CD4-positive, alpha-beta T cell (primary cell): ENCODE measurements at regions not wholly inside any gene's neighbourhood (a gene's known extent, or its start where the extent isn't known, plus 50 kb on each side); places are given as distances from the start of the nearest gene placed in this dataset.
"Not testable (repeated sequence)": the region's sequence is repeated elsewhere in the genome, so short reads cannot be mapped to it uniquely, and the experiment has no call there.

Experiments
- ATAC-seq: fragments of 200-7000 bp; cut with Tn5 transposase; one replicate; pipeline ENCODE4 v1.10.0; 2022; ENCODE audit warnings: mild to moderate bottlenecking; ENCODE audit not compliant: poor library complexity
- CTCF ChIA-PET: fragments of 350-600 bp; sonication (Branson Sonifier 250); formaldehyde crosslinking; loops from one replicate; lab custom pipeline; 2021; ENCODE audit warnings: antibody characterized with exemption, inconsistent platforms; lab: Charles Lee
- POLR2A ChIA-PET: fragments of 350-600 bp; sonication (Branson Sonifier 250); formaldehyde crosslinking; loops from one replicate; lab custom pipeline; 2021; ENCODE audit warnings: antibody characterized with exemption, inconsistent platforms; lab: Charles Lee
- DNase-seq, 14 experiments: peaks; one replicate each; pipeline ENCODE4 v3.0.0-alpha.2; 2013 to 2020; ENCODE audit warnings: mixed read lengths in 2 of 14
- H3K27ac ChIP-seq, 2 donors: one replicate each; pipeline versions ENCODE4 v1.5.1 to v1.7.0; 2013; ENCODE audit warnings: low read length in 2 of 2, low read depth in 1 of 2, mild to moderate bottlenecking in 1 of 2
- H3K27me3 ChIP-seq, 2 experiments: 1 replicate in 1 of 2; 2 replicates in 1 of 2; pipeline versions ENCODE4 v1.6.1 to v1.7.0; 2013; ENCODE audit warnings: low read length in 2 of 2, control low read depth in 1 of 2, mild to moderate bottlenecking in 1 of 2, moderate library complexity in 1 of 2; ENCODE audit not compliant: insufficient read depth in 2 of 2, control insufficient read depth in 1 of 2
- H3K36me3 ChIP-seq: one replicate; pipeline ENCODE4 v1.6.1; 2013; ENCODE audit warnings: low read length, control low read depth; ENCODE audit not compliant: insufficient read depth
- H3K4me1 ChIP-seq: one replicate; pipeline ENCODE4 v1.6.1; 2013; ENCODE audit warnings: low read length, control low read depth; ENCODE audit not compliant: insufficient read depth
- H3K4me3 ChIP-seq: one replicate; pipeline ENCODE4 v1.5.1; 2013; ENCODE audit warnings: mild to moderate bottlenecking, low read length, moderate library complexity
- H3K9me3 ChIP-seq, 2 experiments: 1 replicate in 1 of 2; 2 replicates in 1 of 2; pipeline versions ENCODE4 v1.6.1 to v1.7.0; 2013; ENCODE audit warnings: low read length in 2 of 2, mild to moderate bottlenecking in 2 of 2, control low read depth in 1 of 2, moderate library complexity in 1 of 2; ENCODE audit not compliant: control insufficient read depth in 1 of 2, insufficient read depth in 1 of 2
- H3K27ac Mint-ChIP-seq: one replicate; pipeline ENCODE4 v1.8.0; 2020; ENCODE audit warnings: mixed read lengths
- H3K27me3 Mint-ChIP-seq: one replicate; pipeline ENCODE4 v1.8.0; 2021; ENCODE audit warnings: mixed read lengths
- H3K36me3 Mint-ChIP-seq: one replicate; pipeline ENCODE4 v1.8.0; 2021; ENCODE audit warnings: low read depth, mixed read lengths
- H3K4me1 Mint-ChIP-seq: one replicate; pipeline ENCODE4 v1.8.0; 2021; ENCODE audit warnings: low read depth, mixed read lengths
- H3K4me3 Mint-ChIP-seq: one replicate; pipeline ENCODE4 v1.8.0; 2020; ENCODE audit warnings: mild to moderate bottlenecking, mixed read lengths
- H3K9me3 Mint-ChIP-seq: one replicate; pipeline ENCODE4 v1.8.0; 2020; ENCODE audit warnings: mixed read lengths
- intact Hi-C, 2 experiments: fragments of 100-400 bp; cut with DNase I in 1 of 2; cut with micrococcal nuclease in 1 of 2; formaldehyde crosslinking; loops; one replicate each; pipeline versions ENCODE4 v1.15.1 to v1.9.0; 2023 to 2025; cut with DNase I, micrococcal nuclease
- TF ChIP-seq, protein P1 (sequence below): fragments of 200-600 bp; IDR thresholded peaks from one replicate; pipeline ENCODE4 v1.8.0; 2022; ENCODE audit warnings: antibody characterized with exemption, mild to moderate bottlenecking

DNA sequence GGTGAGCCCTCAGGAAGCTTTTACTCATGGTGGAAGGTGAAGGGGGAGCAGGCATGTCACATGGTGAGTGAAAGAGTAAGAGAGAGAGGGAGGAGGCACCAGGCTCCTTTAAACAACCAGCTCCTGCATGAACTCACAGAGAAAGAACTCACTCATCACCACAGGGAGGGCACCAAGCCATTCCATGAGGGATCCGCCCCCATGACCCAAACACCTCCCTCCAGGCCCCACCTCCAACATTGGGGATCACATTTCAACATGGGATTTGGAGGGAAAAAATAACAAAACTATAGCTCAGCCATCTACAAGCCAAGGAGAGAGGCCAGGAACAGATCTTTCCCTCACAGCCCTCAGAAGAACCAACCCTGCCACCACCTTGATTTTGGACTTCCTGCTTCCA, 153.9 kb downstream of the GOLGA8K start:
- H3K27ac ChIP-seq, H3K4me1 Mint-ChIP-seq, H3K27me3 Mint-ChIP-seq, ATAC-seq, CTCF ChIA-PET, intact Hi-C loops, H3K36me3 Mint-ChIP-seq, DNase-seq, H3K4me3 ChIP-seq, H3K9me3 ChIP-seq, H3K27me3 ChIP-seq, H3K9me3 Mint-ChIP-seq, H3K36me3 ChIP-seq, POLR2A ChIA-PET, H3K27ac Mint-ChIP-seq, H3K4me3 Mint-ChIP-seq, H3K4me1 ChIP-seq: not testable (repeated sequence)

DNA sequence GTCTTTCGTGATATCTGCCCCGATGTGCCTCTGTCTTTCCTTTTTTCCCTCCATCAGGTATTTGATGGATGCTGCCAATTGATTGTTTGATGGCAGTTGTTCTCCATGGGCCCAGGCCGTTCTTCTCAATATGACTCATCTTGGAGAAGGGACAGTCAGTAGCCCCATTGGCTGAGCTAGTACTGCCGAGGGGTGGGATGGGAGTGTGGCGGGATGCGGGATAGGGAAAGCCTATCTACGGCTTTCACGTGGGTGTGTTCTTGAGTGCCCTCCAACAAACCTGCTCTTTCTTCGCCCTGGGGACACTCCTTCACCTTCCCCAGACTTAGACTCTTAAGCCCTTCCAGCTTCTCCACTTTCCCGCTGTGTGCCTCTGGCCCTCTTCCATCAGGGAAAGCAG, 159.4 kb downstream of the GOLGA8K start:
- H3K4me3 ChIP-seq, H3K9me3 Mint-ChIP-seq, H3K36me3 ChIP-seq, H3K4me1 ChIP-seq, DNase-seq, H3K9me3 ChIP-seq, H3K27me3 Mint-ChIP-seq, H3K4me3 Mint-ChIP-seq, ATAC-seq, H3K27ac ChIP-seq, H3K27ac Mint-ChIP-seq, H3K4me1 Mint-ChIP-seq, CTCF ChIA-PET, H3K27me3 ChIP-seq, H3K36me3 Mint-ChIP-seq, POLR2A ChIA-PET, intact Hi-C loops: not testable (repeated sequence)

DNA sequence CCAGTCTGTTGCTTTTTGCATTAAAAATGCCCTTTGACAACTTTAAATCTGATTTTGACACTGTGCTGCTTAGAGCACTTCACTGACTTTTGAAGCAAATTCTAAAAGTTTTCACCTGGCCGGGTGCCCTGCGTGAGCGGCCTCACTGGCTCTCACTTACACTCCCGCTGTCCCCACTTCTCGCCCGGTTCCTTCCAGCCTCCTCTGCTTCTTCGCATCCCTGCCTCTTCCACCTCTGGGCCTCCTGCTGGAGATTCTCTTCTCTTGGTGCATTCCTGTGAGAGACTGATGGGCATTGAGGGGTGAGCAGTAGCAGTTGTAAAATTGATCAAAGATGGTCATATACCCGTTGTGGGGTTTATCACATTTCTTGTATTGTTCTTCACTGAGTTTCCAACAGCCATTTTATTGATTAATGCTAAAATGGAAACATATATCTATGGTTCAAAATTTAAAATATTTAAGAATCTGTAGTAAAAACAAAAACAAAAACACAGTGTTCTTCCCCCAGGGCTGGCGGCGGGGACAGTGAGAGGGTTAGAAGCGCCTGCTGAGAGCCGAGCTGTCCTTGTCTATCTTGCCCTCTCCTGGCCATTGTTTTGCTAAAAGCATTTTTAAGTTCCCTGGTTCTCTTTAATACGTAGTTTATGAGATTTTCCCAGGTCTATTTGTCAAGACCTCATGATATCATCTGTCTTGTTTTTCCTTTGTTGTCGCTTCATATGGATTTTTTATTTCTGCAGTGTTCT, 160.1 kb downstream of the GOLGA8K start:
- POLR2A ChIA-PET, H3K4me3 Mint-ChIP-seq, H3K27ac ChIP-seq, intact Hi-C loops, H3K9me3 Mint-ChIP-seq, H3K36me3 ChIP-seq, H3K27me3 Mint-ChIP-seq, H3K4me1 Mint-ChIP-seq, H3K27me3 ChIP-seq, H3K4me3 ChIP-seq, H3K27ac Mint-ChIP-seq, H3K36me3 Mint-ChIP-seq, H3K4me1 ChIP-seq, DNase-seq, ATAC-seq, H3K9me3 ChIP-seq, CTCF ChIA-PET: not testable (repeated sequence)

DNA sequence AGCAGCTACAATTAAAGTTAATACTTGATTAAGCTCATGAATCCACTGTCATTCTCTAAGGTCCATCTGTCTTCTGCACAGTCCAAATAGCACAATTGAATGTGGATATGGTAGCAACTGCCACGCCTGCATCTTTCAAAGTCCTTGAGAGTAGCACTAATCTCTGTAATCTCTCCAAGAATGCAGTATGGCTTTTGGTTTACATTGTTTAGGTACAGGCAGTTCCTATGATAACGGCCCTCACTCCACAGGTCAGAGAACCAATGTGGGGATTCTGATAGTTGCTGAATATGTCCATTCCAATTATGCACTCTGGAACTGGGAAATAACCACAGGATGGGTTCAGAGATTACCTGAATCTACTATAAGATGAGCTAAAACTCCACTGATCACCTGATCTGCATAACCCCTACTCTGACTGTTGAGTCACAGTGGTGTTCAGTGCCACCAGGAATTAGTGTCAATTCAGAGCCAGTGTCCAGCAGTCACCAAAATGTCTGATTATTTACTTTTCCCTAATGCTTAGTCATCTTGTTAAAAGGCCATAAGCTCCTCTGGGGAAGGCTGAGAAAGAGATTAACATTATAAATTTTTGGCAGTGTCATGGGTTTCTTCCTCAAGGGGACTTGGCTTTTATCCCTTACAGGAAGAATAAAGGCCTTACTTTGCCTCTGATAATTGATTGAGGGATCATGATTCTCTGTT, 175.5 kb downstream of the GOLGA8K start:
- DNase-seq, H3K27ac Mint-ChIP-seq, H3K4me1 Mint-ChIP-seq, H3K27me3 ChIP-seq, H3K27me3 Mint-ChIP-seq, ATAC-seq, H3K4me3 ChIP-seq, H3K9me3 ChIP-seq, H3K36me3 Mint-ChIP-seq, H3K4me3 Mint-ChIP-seq, CTCF ChIA-PET, H3K36me3 ChIP-seq, H3K27ac ChIP-seq, H3K9me3 Mint-ChIP-seq, intact Hi-C loops, POLR2A ChIA-PET, H3K4me1 ChIP-seq: not testable (repeated sequence)

DNA sequence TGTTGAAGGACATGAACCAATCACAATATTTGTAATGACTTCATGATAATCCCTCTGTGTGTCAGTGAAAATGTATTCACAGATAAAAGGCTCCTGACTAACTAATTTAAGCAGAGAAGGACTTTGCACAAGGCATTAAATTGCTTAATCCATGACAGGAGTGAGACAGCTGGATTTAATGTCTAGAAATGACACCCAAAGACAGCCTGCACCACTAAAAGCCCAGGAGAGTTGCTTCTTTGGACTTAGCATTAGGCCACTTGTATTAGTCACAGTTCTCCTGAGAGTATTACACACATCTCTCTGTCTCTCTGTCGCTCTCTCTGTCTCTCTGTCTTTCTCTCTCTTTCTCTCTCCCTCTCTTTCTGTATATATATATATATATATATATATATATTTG, 180.4 kb downstream of the GOLGA8K start:
- no peak overlapping the region for H3K4me3 ChIP-seq
- H3K27ac Mint-ChIP-seq: no peak overlapping the region

More for the DNA sequence above, 180.4 kb downstream of the GOLGA8K start:
- POLR2A ChIA-PET: no interaction called here
- no peak for DNase-seq
- Histone ChIP-seq H3K4me1 (no peaks in the 10 kb centered on the region), H3K9me3 (peaks cover 0 to 23% of the 10 kb centered on the region in 2 experiments), H3K27ac (no peak overlapping the region), H3K27me3 (no peaks in the 10 kb centered on the region), H3K36me3 (no peaks in the 10 kb centered on the region)
- H3K9me3 Mint-ChIP-seq: peaks cover 14% of the 10 kb centered on the region
- TF ChIP-seq, protein P1, sequence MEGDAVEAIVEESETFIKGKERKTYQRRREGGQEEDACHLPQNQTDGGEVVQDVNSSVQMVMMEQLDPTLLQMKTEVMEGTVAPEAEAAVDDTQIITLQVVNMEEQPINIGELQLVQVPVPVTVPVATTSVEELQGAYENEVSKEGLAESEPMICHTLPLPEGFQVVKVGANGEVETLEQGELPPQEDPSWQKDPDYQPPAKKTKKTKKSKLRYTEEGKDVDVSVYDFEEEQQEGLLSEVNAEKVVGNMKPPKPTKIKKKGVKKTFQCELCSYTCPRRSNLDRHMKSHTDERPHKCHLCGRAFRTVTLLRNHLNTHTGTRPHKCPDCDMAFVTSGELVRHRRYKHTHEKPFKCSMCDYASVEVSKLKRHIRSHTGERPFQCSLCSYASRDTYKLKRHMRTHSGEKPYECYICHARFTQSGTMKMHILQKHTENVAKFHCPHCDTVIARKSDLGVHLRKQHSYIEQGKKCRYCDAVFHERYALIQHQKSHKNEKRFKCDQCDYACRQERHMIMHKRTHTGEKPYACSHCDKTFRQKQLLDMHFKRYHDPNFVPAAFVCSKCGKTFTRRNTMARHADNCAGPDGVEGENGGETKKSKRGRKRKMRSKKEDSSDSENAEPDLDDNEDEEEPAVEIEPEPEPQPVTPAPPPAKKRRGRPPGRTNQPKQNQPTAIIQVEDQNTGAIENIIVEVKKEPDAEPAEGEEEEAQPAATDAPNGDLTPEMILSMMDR: no peak
- H3K4me3 Mint-ChIP-seq: no peak overlapping the region
- CTCF ChIA-PET: no interaction called here
- intact Hi-C loops: no loop called here
- no peaks in the 10 kb centered on the region for H3K27me3 Mint-ChIP-seq
- no peaks in the 10 kb centered on the region for H3K4me1 Mint-ChIP-seq
- ATAC-seq: no peak
- no peaks in the 10 kb centered on the region for H3K36me3 Mint-ChIP-seq
